ENCODE measurements at regions not wholly inside any gene's neighbourhood (a gene's known extent, or its start where the extent isn't known, plus 50 kb on each side); places are given as distances from the start of the nearest gene placed in this dataset.

- intact Hi-C loops (cut with DNase I) = loop anchor here (10.0 kb wide), 1 partner anchor 62 kb away; no protein-coding TSS in a partner anchor
- DNase-seq (no peak), ATAC-seq (no peak)
- no peak overlapping the region for H3K27ac ChIP-seq
- no peaks in the 10 kb centered on the region for H3K27me3 ChIP-seq (ENCODE audit: low read depth)
- no peak overlapping the region for H3K4me3 ChIP-seq
- TF ChIP-seq, protein P1, sequence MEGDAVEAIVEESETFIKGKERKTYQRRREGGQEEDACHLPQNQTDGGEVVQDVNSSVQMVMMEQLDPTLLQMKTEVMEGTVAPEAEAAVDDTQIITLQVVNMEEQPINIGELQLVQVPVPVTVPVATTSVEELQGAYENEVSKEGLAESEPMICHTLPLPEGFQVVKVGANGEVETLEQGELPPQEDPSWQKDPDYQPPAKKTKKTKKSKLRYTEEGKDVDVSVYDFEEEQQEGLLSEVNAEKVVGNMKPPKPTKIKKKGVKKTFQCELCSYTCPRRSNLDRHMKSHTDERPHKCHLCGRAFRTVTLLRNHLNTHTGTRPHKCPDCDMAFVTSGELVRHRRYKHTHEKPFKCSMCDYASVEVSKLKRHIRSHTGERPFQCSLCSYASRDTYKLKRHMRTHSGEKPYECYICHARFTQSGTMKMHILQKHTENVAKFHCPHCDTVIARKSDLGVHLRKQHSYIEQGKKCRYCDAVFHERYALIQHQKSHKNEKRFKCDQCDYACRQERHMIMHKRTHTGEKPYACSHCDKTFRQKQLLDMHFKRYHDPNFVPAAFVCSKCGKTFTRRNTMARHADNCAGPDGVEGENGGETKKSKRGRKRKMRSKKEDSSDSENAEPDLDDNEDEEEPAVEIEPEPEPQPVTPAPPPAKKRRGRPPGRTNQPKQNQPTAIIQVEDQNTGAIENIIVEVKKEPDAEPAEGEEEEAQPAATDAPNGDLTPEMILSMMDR (IDR thresholded peaks at IDR 0.05) = no peak
- H3K9me3 ChIP-seq = no peaks in the 10 kb centered on the region
- no peaks in the 10 kb centered on the region for H3K36me3 ChIP-seq
- H3K4me1 ChIP-seq = no peaks in the 10 kb centered on the region
Observed at GRCh38 chr18:40642692-40643229, 1312.3 kb upstream of the PIK3C3 start.

DNA sequence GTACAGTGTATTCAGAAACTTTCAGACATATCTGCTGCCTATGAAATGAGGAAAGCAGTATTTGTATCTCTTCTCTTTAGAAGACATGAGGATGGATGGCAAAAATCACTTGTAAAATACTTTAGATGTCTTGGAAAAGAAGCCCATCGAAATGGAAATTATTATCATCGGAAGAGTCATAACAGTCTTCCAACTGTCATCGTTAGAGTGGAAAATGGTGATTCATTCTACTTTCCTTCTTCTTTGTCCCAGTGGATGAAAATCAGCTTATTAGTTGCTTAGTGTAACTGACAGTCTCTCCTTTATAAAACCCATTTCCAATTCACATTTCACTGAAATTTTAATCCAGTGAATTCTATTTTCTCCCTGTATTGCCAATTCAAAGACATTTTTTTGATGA is 1323.7 kb upstream of the PIK3C3 start:
- no peak for DNase-seq
- ATAC-seq = no peak
- Histone ChIP-seq H3K27ac (no peak overlapping the region), H3K27me3 (ENCODE audit: low read depth) (no peaks in the 10 kb centered on the region), H3K9me3 (no peaks in the 10 kb centered on the region), H3K4me1 (no peaks in the 10 kb centered on the region), H3K4me3 (no peak overlapping the region), H3K36me3 (no peaks in the 10 kb centered on the region)
- intact Hi-C loops (cut with DNase I) = no loop called here
- TF ChIP-seq, protein P1 (IDR thresholded peaks at IDR 0.05) = no peak

DNA sequence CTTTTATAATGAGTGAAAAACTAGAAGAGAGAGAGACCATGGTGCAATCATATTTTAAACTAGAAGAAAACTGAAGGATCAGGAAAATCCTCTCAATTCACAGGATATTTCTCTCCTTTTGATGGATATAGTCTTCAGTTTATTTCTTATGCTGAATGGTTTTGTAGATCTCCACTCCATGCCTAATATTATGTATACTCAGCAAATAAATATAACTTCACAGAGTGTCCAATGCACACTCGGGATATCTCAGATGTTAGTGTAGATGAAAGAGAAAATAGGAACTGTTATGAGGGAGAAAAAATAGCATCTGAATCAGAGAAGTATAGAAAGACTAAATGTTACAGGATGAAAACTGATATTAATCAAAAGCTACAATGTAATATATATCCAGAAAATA is 1324.5 kb upstream of the PIK3C3 start:
- no peaks in the 10 kb centered on the region for H3K9me3 ChIP-seq
- TF ChIP-seq, protein P1 (IDR thresholded peaks at IDR 0.05) = no peak
- intact Hi-C loops (cut with DNase I) = no loop called here
- ATAC-seq = no peak
- no peaks in the 10 kb centered on the region for H3K36me3 ChIP-seq
- H3K4me1 ChIP-seq = no peaks in the 10 kb centered on the region
- no peak for DNase-seq
- no peak overlapping the region for H3K27ac ChIP-seq
- H3K4me3 ChIP-seq = no peak overlapping the region
- no peaks in the 10 kb centered on the region for H3K27me3 ChIP-seq (ENCODE audit: low read depth)

GRCh38 chr18:40624959-40625358 is 1330.1 kb upstream of the PIK3C3 start:
- ATAC-seq (no peak), DNase-seq (no peak)
- no peak overlapping the region for H3K4me3 ChIP-seq
- no peaks in the 10 kb centered on the region for H3K4me1 ChIP-seq
- H3K36me3 ChIP-seq = no peaks in the 10 kb centered on the region
- no peaks in the 10 kb centered on the region for H3K27me3 ChIP-seq (ENCODE audit: low read depth)
- intact Hi-C loops (cut with DNase I) = no loop called here
- no peak overlapping the region for H3K27ac ChIP-seq
- TF ChIP-seq, protein P1 (IDR thresholded peaks at IDR 0.05) = no peak
- no peaks in the 10 kb centered on the region for H3K9me3 ChIP-seq

GRCh38 chr18:40613721-40614120 is 1341.3 kb upstream of the PIK3C3 start:
- DNase-seq (no peak), ATAC-seq (no peak)
- Histone ChIP-seq H3K36me3 (no peaks in the 10 kb centered on the region), H3K27me3 (ENCODE audit: low read depth) (no peaks in the 10 kb centered on the region), H3K4me3 (no peak overlapping the region), H3K27ac (no peak overlapping the region), H3K4me1 (no peaks in the 10 kb centered on the region), H3K9me3 (no peaks in the 10 kb centered on the region)
- TF ChIP-seq, protein P1 (IDR thresholded peaks at IDR 0.05) = no peak
- intact Hi-C loops (cut with DNase I) = no loop called here

DNA sequence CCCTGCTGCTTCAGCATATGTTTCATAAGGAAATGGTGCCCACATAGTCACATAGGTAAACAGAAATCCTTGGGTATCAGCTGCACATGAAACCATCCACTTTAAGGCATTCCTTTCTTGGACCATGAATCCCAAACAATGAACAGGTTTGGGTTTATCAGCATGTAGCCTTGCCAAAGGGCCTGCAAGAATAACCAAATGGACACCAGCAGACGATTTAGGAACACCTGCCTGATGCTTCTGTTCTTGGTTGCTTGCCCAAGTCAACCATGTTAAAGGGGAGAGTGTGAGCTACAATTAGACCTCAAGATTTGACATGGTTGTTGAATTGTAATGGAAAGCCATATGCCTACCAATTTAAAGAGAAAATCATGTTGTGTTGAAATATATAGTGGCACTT is 1342.7 kb upstream of the PIK3C3 start:
- H3K4me1 ChIP-seq = no peaks in the 10 kb centered on the region
- intact Hi-C loops (cut with DNase I) = no loop called here
- H3K27ac ChIP-seq = no peak overlapping the region
- H3K9me3 ChIP-seq = no peaks in the 10 kb centered on the region
- no peak for ATAC-seq
- no peaks in the 10 kb centered on the region for H3K27me3 ChIP-seq (ENCODE audit: low read depth)
- H3K36me3 ChIP-seq = no peaks in the 10 kb centered on the region
- no peak overlapping the region for H3K4me3 ChIP-seq
- no peak for DNase-seq
- TF ChIP-seq, protein P1 (IDR thresholded peaks at IDR 0.05) = no peak
